ENCODE measurements at regions not wholly inside any gene's neighbourhood (a gene's known extent, or its start where the extent isn't known, plus 50 kb on each side); places are given as distances from the start of the nearest gene placed in this dataset.
"Not testable (repeated sequence)": the region's sequence is repeated elsewhere in the genome, so short reads cannot be mapped to it uniquely, and the experiment has no call there.

DNA sequence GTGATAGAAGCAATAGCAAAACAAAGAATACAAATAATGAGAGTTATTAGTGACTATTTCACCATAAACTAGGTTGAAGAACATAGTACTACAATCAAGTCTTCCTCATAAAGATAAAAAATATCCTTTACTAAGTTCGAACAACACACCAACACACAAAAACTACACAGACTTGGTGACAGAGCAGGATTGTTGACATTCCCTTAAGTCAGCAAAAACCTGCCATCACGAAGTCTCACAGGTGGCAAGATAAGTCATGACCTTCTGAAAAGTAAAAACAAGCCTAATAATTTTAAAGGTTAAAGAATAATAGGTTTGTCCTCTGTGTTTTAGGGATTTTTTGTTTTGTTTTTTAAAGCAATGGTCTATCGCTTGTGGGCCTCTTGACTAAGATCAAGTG lies 173.0 kb downstream of the SEC23A start:
- Histone ChIP-seq H3K36me3 (no peaks in the 10 kb centered on the region), H3K4me1 (ENCODE audit: low read depth) (no peaks in the 10 kb centered on the region), H3K9me3 (ENCODE audit: low read depth) (no peaks in the 10 kb centered on the region), H3K4me3 (no peak overlapping the region), H3K27me3 (no peaks in the 10 kb centered on the region), H3K27ac (no peak overlapping the region)
- TF ChIP-seq, protein P1, sequence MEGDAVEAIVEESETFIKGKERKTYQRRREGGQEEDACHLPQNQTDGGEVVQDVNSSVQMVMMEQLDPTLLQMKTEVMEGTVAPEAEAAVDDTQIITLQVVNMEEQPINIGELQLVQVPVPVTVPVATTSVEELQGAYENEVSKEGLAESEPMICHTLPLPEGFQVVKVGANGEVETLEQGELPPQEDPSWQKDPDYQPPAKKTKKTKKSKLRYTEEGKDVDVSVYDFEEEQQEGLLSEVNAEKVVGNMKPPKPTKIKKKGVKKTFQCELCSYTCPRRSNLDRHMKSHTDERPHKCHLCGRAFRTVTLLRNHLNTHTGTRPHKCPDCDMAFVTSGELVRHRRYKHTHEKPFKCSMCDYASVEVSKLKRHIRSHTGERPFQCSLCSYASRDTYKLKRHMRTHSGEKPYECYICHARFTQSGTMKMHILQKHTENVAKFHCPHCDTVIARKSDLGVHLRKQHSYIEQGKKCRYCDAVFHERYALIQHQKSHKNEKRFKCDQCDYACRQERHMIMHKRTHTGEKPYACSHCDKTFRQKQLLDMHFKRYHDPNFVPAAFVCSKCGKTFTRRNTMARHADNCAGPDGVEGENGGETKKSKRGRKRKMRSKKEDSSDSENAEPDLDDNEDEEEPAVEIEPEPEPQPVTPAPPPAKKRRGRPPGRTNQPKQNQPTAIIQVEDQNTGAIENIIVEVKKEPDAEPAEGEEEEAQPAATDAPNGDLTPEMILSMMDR (IDR thresholded peaks at IDR 0.05; ENCODE audit: low read depth, low read length), result no peak
- no peak for DNase-seq (ENCODE audit: low read depth in 1 of 2, low spot score in 1 of 2)

DNA sequence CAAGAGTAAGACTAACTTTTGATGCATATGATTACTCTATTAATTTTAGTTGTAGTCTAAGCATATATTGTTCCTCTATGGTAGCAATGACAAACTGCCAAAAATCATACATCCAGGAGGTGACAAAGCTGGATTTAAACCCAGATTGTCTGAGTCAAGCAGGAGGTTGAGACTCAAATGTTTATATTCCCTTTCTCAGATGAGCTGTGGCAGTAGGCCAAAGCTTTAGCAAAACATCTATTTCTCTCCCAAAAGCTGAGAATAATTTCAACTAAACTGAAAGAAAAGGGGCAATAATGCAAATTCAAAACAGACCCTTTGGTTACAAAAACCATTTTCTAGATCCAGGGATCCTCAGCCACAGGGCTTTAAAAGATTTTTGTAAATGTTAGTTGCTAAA lies 173.6 kb downstream of the SEC23A start:
- Histone ChIP-seq H3K9me3 (ENCODE audit: low read depth) (no peaks in the 10 kb centered on the region), H3K27me3 (no peaks in the 10 kb centered on the region), H3K4me1 (ENCODE audit: low read depth) (no peaks in the 10 kb centered on the region), H3K4me3 (no peak overlapping the region), H3K36me3 (no peaks in the 10 kb centered on the region), H3K27ac (no peak overlapping the region)
- no peak for DNase-seq (ENCODE audit: low read depth in 1 of 2, low spot score in 1 of 2)
- TF ChIP-seq, protein P1 (IDR thresholded peaks at IDR 0.05; ENCODE audit: low read depth, low read length), result no peak

DNA sequence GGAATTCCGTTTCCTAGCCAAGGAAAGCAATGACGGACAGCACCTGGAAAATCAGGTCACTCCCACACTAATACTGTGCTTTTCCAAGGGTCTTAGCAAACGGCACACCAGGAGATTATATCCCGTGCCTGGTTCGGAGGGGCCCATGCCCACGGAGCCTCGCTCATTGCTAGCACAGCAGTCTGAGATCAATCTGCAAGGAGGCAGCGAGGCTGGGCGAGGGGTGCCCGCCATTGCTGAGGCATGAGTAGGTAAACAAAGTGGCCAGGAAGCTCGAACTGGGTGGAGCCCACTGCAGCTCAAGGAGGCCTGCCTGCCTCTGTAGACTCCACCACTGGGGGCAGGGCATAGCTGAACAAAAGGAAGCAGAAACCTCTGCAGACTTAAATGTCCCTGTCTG lies 181.1 kb downstream of the SEC23A start:
- H3K9me3 ChIP-seq (ENCODE audit: low read depth); H3K27ac ChIP-seq; H3K4me3 ChIP-seq; H3K27me3 ChIP-seq; DNase-seq (ENCODE audit: low read depth in 1 of 2, low spot score in 1 of 2); H3K4me1 ChIP-seq (ENCODE audit: low read depth); H3K36me3 ChIP-seq: not testable (repeated sequence)

DNA sequence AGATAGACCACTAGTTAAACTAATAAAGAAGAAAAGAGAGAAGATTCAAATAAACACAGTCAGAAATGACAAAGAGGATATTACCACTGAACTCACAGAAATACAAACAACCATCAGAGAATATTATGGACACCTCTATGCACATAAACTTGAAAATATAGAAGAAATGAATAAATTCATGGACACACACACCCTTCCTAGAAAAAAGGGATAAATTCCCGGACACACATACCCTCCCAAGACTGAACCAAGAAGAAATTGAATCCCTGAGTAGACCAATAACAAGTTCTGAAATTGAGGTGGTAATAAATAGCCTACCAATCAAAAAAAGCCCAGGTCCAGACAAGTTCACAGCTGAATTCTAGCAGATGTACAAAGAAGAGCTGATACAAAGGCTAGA lies 187.9 kb downstream of the SEC23A start:
- Histone ChIP-seq H3K4me3 (no peak overlapping the region), H3K27me3 (no peaks in the 10 kb centered on the region), H3K36me3 (no peaks in the 10 kb centered on the region), H3K27ac (no peak overlapping the region), H3K4me1 (ENCODE audit: low read depth) (no peaks in the 10 kb centered on the region), H3K9me3 (ENCODE audit: low read depth) (no peaks in the 10 kb centered on the region)
- TF ChIP-seq, protein P1 (IDR thresholded peaks at IDR 0.05; ENCODE audit: low read depth, low read length), result no peak
- no peak for DNase-seq (ENCODE audit: low read depth in 1 of 2, low spot score in 1 of 2)

DNA sequence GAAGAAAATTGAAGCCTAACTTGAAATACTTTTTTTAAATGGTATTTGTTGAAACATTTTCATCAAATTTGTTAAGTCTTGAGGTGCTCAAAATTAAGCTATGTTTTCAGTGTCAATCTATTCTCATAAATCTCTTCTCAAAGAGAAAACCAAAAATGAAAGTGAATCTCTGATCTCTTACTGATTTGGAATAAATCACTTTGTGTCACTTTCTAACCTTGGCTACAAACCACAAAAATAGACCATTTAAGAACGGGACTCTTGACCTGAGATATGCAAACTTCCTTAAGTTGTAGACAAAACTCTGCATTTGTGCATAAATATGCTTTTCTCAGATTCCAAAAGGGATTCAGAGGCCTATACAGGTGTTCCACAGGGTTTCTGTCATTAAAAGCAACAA lies 192.9 kb downstream of the SEC23A start:
- no peaks in the 10 kb centered on the region for H3K9me3 ChIP-seq (ENCODE audit: low read depth)
- TF ChIP-seq, protein P1 (IDR thresholded peaks at IDR 0.05; ENCODE audit: low read depth, low read length), result no peak
- H3K27me3 ChIP-seq, result no peaks in the 10 kb centered on the region

DNA sequence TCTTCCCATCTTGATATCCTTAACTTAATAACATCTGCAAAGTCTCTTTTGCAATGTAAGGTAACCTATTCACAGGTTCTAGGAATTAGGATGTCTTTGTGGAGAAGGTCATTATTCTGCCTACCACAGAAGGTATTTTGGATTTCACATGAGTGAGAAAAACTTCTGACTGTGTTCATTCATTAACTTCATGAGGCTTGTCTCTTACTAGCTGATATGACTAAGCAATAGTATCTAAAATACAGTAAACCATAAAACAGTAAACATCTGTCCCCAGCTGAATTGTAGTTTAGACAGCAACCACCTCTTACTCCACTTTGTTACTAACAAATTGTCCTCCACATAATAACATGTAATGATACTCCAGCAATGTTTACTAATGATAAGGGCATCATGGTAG lies 198.1 kb downstream of the SEC23A start:
- no peaks in the 10 kb centered on the region for H3K4me1 ChIP-seq (ENCODE audit: low read depth)
- H3K36me3 ChIP-seq, result no peaks in the 10 kb centered on the region
- H3K27ac ChIP-seq, result no peak overlapping the region

More for the DNA sequence above, 192.9 kb downstream of the SEC23A start:
- H3K36me3 ChIP-seq, result no peaks in the 10 kb centered on the region
- DNase-seq (ENCODE audit: low read depth in 1 of 2, low spot score in 1 of 2), result no peak
- no peak overlapping the region for H3K4me3 ChIP-seq
- H3K27ac ChIP-seq, result no peak overlapping the region
- no peaks in the 10 kb centered on the region for H3K4me1 ChIP-seq (ENCODE audit: low read depth)

More for the DNA sequence above, 198.1 kb downstream of the SEC23A start:
- TF ChIP-seq, protein P1 (IDR thresholded peaks at IDR 0.05; ENCODE audit: low read depth, low read length), result no peak
- no peaks in the 10 kb centered on the region for H3K9me3 ChIP-seq (ENCODE audit: low read depth)
- H3K27me3 ChIP-seq, result no peaks in the 10 kb centered on the region
- no peak for DNase-seq (ENCODE audit: low read depth in 1 of 2, low spot score in 1 of 2)
- no peak overlapping the region for H3K4me3 ChIP-seq
